GM13976 (cell line): ENCODE measurements at regions not wholly inside any gene's neighbourhood (a gene's known extent, or its start where the extent isn't known, plus 50 kb on each side); places are given as distances from the start of the nearest gene placed in this dataset.

ENCODE experiments used
- DNase-seq: peaks from one replicate; pipeline ENCODE4 v3.0.0; 2012; ENCODE audit warnings: low spot score
- in situ Hi-C: fragments of 300-500 bp; cut with MboI; formaldehyde crosslinking; loops from one replicate; pipeline ENCODE4 v1.12.0; 2022; ENCODE audit warnings: low sequenced_read_pairs, mixed read lengths, inconsistent platforms; ENCODE audit not compliant: unreplicated experiment
- TF ChIP-seq, protein P1 (sequence below): IDR thresholded peaks from 2 replicates; pipeline ENCODE4 v1.5.1; 2012; ENCODE audit warnings: borderline replicate concordance, mild to moderate bottlenecking; ENCODE audit not compliant: insufficient read depth; ENCODE audit errors: extremely low read depth, missing control alignments, control extremely low read depth

DNA sequence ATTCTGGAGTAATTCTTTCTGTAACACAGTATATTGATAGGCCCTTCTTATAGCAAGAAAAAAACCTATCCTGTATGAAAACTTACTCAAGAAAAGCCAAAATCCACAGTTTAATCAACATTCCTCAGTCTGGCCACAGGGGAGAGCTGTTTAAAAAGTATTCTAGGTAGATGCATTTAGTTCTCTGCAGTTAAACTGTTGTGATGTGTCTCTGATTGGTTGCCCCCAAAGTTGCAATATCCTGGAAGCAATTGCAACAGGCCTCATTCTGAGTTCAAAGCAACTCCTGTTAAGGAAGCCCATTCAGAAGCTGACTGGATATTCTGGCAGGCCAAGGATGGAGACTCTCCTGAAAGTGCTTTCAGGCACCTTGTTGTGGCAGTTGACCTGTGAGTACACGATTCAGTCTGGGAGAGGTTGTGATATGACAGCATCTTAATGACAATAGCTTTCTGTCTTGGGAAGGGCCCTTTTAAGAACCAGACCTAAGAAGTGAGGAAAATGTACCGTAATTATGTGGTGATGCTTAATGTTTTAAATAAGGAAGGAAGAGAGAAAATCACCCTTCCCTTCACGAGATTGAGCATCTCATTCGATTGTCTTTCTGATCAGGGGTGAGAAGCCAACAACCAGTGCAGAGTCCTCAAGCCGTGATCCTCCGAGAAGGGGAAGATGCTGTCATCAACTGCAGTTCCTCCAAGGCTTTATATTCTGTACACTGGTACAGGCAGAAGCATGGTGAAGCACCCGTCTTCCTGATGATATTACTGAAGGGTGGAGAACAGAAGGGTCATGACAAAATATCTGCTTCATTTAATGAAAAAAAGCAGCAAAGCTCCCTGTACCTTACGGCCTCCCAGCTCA, 420.7 kb downstream of the DAD1 start:
- DNase-seq, result no peak
- TF ChIP-seq, protein P1, sequence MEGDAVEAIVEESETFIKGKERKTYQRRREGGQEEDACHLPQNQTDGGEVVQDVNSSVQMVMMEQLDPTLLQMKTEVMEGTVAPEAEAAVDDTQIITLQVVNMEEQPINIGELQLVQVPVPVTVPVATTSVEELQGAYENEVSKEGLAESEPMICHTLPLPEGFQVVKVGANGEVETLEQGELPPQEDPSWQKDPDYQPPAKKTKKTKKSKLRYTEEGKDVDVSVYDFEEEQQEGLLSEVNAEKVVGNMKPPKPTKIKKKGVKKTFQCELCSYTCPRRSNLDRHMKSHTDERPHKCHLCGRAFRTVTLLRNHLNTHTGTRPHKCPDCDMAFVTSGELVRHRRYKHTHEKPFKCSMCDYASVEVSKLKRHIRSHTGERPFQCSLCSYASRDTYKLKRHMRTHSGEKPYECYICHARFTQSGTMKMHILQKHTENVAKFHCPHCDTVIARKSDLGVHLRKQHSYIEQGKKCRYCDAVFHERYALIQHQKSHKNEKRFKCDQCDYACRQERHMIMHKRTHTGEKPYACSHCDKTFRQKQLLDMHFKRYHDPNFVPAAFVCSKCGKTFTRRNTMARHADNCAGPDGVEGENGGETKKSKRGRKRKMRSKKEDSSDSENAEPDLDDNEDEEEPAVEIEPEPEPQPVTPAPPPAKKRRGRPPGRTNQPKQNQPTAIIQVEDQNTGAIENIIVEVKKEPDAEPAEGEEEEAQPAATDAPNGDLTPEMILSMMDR, result no peak
- in situ Hi-C loops, result no loop called here

DNA sequence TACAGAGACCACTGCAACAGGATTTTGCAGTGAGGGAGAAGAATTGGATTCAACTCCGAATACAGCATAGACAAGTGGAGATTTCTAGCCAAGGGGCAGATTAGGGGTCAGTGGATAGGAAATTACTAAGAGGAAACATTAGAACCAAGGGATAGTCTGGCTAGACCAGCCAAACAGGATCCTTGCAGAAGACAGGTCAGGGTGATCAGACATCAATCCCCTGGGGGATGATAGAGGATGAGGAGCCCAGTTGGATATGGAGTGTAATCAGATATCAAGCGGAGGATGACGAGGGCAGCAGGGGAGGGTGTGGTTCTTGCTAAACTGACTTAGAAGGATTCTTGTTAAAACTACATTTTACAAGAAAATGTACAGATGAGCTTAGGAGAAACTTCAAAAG, 424.4 kb downstream of the DAD1 start:
- in situ Hi-C loops, result no loop called here
- DNase-seq, result no peak
- TF ChIP-seq, protein P1, result no peak

DNA sequence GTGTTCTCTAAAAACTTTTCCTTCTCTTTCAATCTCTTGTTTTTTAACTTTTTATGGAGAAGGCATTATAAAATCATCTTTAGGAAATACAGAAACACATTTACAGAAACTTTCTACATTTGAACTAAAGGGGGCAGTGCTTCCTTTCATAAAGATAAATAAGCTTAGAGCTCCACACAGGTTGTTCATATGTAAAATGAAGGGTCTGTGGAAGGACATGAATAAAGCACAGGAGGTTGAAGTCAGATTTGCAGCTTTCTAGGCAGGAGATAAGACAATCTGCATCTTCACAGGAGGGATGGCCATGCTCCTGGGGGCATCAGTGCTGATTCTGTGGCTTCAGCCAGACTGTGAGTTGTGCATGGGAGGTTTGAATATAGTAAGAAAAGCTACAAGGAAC, 426.0 kb downstream of the DAD1 start:
- TF ChIP-seq, protein P1, result no peak
- in situ Hi-C loops, result no loop called here
- no peak for DNase-seq

DNA sequence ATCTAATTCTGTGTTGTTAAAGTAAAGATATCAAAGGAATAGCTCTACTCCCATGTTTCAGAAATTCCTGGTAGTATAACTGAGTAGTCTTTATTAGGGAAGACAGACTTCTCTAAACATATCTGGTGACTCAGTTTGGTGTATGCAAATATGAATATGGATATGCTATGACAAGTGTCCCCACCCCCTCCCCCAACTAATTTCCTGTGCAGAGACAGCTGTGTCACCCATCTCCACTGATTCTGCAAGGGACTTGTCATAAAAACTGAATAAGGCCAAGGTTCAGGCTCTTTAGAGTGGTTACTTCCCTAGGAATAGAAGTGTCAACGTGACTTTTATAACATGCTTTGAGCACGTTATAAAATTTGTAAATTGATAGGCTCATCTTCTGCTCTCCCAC, 429.1 kb downstream of the DAD1 start:
- no peak for DNase-seq
- TF ChIP-seq, protein P1, result no peak
- in situ Hi-C loops, result no loop called here

DNA sequence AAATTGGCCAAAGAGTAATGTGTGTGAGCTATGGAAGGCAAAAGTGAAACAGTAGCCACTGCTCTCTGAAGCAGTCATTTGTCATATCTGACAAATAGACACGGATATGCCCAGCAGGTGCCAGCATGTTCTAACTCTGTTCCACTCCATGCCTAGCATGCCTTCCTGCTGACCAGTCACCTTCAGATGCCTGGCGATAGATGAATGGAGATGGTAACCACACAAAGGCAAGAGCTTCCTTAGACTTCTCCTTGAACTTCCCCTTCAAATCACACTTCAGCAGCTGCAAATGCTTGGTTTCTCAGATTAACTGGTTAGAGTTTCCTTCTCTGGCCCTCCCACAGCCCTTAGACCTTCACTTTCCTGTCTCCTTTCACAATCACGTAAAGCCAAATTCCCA, 429.9 kb downstream of the DAD1 start:
- no peak for DNase-seq
- TF ChIP-seq, protein P1, result no peak
- in situ Hi-C loops, result no loop called here

DNA sequence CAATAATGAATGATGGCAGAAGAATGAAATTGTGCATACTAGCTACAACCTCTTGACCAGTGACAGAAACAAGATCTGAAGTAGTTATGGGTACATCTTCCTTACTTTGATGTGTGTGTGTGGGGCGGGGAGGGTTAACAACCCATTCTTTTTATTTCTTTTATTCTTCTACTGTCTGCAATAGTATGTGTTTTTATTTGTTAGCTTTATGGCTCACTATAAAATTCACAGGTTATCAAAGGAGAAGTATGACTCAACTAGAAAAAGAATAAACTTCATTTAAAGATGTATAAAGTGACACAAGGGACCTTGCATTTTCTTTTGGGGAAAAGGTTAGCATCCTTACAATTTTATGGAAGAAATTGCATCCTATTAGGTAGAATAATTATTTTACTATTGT, 430.5 kb downstream of the DAD1 start:
- DNase-seq, result no peak
- in situ Hi-C loops, result no loop called here
- TF ChIP-seq, protein P1, result no peak
